ENCODE measurements at regions not wholly inside any gene's neighbourhood (a gene's known extent, or its start where the extent isn't known, plus 50 kb on each side); places are given as distances from the start of the nearest gene placed in this dataset.

DNA sequence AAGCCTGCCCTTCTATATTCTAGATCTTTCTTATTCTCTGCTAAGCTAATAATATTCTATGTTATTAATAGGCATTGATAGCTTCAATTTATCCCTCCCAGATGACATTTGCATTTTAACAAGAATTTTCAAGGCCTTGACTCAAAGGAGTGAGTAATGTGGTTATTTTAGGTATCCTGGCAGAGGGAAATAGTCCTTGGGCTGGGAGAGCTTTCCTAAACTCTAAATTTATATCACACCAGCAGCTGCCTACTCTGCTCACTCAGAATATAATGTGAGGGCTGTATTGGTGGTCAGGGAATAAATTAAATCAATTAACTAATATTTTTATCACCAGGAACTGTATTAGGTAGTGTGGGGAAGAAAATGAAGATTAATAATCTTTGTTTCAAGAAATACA is 74.8 kb upstream of the ADAM23 start:
- no peak overlapping the region for H3K4me3 ChIP-seq (ENCODE audit: low read length)
- TF ChIP-seq, protein P1, sequence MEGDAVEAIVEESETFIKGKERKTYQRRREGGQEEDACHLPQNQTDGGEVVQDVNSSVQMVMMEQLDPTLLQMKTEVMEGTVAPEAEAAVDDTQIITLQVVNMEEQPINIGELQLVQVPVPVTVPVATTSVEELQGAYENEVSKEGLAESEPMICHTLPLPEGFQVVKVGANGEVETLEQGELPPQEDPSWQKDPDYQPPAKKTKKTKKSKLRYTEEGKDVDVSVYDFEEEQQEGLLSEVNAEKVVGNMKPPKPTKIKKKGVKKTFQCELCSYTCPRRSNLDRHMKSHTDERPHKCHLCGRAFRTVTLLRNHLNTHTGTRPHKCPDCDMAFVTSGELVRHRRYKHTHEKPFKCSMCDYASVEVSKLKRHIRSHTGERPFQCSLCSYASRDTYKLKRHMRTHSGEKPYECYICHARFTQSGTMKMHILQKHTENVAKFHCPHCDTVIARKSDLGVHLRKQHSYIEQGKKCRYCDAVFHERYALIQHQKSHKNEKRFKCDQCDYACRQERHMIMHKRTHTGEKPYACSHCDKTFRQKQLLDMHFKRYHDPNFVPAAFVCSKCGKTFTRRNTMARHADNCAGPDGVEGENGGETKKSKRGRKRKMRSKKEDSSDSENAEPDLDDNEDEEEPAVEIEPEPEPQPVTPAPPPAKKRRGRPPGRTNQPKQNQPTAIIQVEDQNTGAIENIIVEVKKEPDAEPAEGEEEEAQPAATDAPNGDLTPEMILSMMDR (conservative IDR thresholded peaks at IDR 0.05; ENCODE audit: low read depth, low read length), result no peak
- no peak for DNase-seq (ENCODE audit: low read depth)

DNA sequence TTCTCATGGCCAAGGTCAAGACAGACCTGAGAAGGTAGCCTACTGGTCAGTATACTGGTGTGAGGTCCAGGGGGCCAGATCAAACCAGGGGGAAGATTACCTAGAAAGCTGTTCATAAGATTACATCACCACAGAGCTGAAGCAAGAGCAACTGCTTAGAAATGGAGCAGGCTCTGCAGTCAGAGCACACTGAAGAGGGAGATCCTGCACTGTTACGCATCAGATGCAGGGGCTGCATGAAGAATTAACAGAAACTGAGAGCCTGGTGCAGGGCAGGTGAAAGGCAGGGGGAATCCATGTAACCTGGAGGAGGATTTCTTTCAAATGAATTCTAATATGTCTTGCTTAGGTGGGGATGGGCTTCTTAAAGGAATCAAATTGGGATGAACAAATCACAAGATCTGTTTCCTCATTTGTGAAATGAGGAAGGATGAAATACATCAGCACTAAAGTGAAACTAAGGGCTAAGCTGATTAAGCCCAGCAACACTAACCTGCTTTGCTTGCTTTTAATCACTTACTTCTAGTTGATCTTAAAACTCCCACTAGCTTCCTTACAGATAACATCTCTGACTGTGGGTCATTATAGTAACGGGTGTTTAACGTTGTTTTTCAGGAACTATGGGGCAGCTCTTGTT is 74.3 kb upstream of the ADAM23 start:
- DNase-seq (ENCODE audit: low read depth), result peak; percentile 59
- H3K4me3 ChIP-seq (ENCODE audit: low read length), result peak overlapping the region; percentile 27
- TF ChIP-seq, protein P1 (conservative IDR thresholded peaks at IDR 0.05; ENCODE audit: low read depth, low read length), result no peak

DNA sequence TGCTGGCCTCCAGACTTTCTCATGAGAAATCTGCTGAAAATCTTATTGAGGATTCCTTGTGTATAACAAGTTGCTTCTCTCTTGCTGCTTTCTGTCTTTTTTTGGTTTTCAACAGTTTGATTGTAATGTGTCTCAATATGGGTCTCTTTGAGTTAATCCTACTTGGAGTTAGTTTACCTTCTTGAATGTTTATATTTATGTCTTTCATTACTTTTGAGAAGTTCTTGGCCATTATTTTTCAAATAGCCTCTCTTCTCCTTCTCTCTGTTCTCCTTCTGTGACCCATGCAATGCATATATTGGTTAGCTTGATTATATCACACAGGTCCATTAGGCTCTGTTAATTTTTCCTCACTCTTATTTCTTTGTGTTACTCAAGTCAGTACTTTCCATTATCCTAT is 67.4 kb upstream of the ADAM23 start:
- no peak overlapping the region for H3K4me3 ChIP-seq (ENCODE audit: low read length)
- TF ChIP-seq, protein P1 (conservative IDR thresholded peaks at IDR 0.05; ENCODE audit: low read depth, low read length), result no peak
- DNase-seq (ENCODE audit: low read depth), result no peak

DNA sequence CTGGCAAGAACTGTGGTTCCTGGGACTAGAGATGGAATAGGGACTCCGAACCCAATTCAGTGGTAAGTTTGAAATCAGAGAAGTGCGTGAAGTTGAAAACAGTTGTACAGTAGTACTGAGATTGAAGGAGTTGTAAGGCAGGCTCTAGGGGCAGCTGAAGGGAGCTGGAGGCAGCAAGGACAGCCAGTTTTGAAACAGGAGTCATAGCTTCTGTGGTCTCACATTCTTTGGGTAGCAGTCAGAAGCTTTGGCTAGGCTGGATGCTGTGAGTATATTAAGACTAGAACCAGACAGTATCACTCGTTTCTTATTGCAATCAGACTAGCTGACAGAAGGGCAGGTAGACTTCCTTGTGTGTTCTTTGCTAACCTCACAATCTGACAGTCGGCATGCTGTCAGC is 64.5 kb upstream of the ADAM23 start:
- DNase-seq (ENCODE audit: low read depth), result no peak
- TF ChIP-seq, protein P1 (conservative IDR thresholded peaks at IDR 0.05; ENCODE audit: low read depth, low read length), result no peak
- no peak overlapping the region for H3K4me3 ChIP-seq (ENCODE audit: low read length)

DNA sequence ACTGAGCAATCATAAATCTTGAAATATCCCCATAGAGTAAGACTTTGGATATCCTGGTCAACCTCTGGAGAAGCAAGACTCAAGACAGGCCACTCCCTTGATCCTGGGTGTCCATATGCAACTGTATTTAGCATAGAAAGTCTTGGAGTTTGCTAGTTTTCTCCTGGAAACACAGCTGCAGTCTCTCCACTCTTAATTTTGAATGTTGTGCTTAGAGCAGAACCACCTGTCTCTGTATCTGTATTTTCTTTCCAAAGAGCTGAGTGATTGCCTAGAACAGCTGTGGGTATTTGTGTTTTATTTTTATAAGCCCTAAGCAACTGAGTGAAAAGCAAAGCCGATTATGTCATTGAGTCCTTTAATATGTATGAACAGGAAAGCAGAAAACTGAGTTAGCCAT is 64.1 kb upstream of the ADAM23 start:
- TF ChIP-seq, protein P1 (conservative IDR thresholded peaks at IDR 0.05; ENCODE audit: low read depth, low read length), result no peak
- no peak for DNase-seq (ENCODE audit: low read depth)
- no peak overlapping the region for H3K4me3 ChIP-seq (ENCODE audit: low read length)

DNA sequence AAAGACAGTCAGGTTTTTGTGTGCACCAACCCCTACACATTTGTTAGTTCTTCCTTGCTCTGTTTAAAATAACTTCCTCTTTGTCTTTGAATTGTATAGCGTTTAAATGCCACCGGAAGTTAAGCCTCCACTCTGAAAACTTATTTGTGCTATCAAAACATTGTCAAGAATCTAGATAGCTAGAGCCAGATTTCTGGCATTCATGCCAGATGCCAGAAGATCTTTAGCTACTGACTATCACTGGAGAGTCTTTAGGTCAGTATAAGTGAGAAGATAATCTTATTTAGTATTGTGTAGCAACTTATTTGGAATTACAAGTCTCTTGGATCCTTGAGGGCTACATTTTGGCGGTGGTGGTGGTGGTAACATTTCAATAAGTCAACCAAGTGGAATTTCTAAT is 63.4 kb upstream of the ADAM23 start:
- DNase-seq (ENCODE audit: low read depth), result no peak
- TF ChIP-seq, protein P1 (conservative IDR thresholded peaks at IDR 0.05; ENCODE audit: low read depth, low read length), result no peak
- no peak overlapping the region for H3K4me3 ChIP-seq (ENCODE audit: low read length)

DNA sequence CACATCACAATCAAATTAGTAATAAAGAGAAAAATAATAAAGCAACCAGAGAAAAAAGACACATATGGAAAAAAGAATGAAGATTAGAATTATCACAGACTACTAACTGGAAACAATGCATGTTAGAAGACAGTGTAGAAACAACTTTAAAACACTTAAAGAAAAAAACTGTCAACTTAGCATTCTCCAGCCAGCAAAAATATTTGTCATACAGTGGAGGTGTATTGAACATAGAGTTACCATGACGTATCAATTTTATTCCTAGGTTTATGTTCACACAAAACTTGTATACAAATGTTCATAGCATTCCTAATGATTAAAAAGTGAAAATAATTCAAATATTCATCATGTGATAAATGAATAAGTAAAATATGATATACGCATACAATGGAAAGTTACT is 61.5 kb upstream of the ADAM23 start:
- TF ChIP-seq, protein P1 (conservative IDR thresholded peaks at IDR 0.05; ENCODE audit: low read depth, low read length), result no peak
- DNase-seq (ENCODE audit: low read depth), result no peak

More for the DNA sequence above, 61.5 kb upstream of the ADAM23 start:
- no peak overlapping the region for H3K4me3 ChIP-seq (ENCODE audit: low read length)

Data from retinal pigment epithelial cell (primary cell).